Trophoblast cell (in vitro differentiated cells and primary cell): ENCODE measurements at regions not wholly inside any gene's neighbourhood (a gene's known extent, or its start where the extent isn't known, plus 50 kb on each side); places are given as distances from the start of the nearest gene placed in this dataset.

Experiments
- DNase-seq, 2 donors: peaks; one replicate each; pipeline ENCODE4 v3.0.0-alpha.2; 2016
- H2AFZ ChIP-seq: 2 replicates; pipeline ENCODE4 v1.6.1; 2013; ENCODE audit warnings: low read length, moderate library complexity, mild to moderate bottlenecking; ENCODE audit not compliant: insufficient read depth, poor library complexity
- H2AK5ac ChIP-seq: 2 replicates; pipeline ENCODE4 v1.6.1; 2013; ENCODE audit warnings: mild to moderate bottlenecking, low read length
- H2BK120ac ChIP-seq: 2 replicates; pipeline ENCODE4 v1.6.1; 2013; ENCODE audit warnings: low read length, mild to moderate bottlenecking, moderate library complexity; ENCODE audit not compliant: insufficient read depth, poor library complexity
- H2BK12ac ChIP-seq: 2 replicates; pipeline ENCODE4 v1.6.1; 2013; ENCODE audit warnings: mild to moderate bottlenecking, low read length, moderate library complexity
- H2BK5ac ChIP-seq: 2 replicates; pipeline ENCODE4 v1.6.1; 2013; ENCODE audit warnings: low read length, low read depth, moderate library complexity, mild to moderate bottlenecking; ENCODE audit not compliant: poor library complexity
- H3K14ac ChIP-seq: 2 replicates; pipeline ENCODE4 v1.6.1; 2013; ENCODE audit warnings: mild to moderate bottlenecking, low read length
- H3K18ac ChIP-seq: 2 replicates; pipeline ENCODE4 v1.6.1; 2013; ENCODE audit warnings: mild to moderate bottlenecking, low read length
- H3K23ac ChIP-seq: 2 replicates; pipeline ENCODE4 v1.6.1; 2013; ENCODE audit warnings: low read length
- H3K27ac ChIP-seq: 2 replicates; pipeline ENCODE4 v1.5.1; 2013; ENCODE audit warnings: low read depth, mild to moderate bottlenecking, inconsistent platforms, low read length, moderate library complexity
- H3K27me3 ChIP-seq: 2 replicates; pipeline ENCODE4 v1.6.1; 2013; ENCODE audit warnings: inconsistent platforms, mild to moderate bottlenecking, low read length, moderate library complexity; ENCODE audit not compliant: insufficient read depth
- H3K36me3 ChIP-seq, 2 experiments: 1 replicate in 1 of 2; 2 replicates in 1 of 2; pipeline ENCODE4 v1.6.1; 2013; ENCODE audit warnings: low read length in 2 of 2, mild to moderate bottlenecking in 2 of 2, moderate library complexity in 1 of 2; ENCODE audit not compliant: insufficient read depth in 2 of 2, control insufficient read depth in 1 of 2
- H3K4ac ChIP-seq: 2 replicates; pipeline ENCODE4 v1.6.1; 2013; ENCODE audit warnings: low read depth, mild to moderate bottlenecking, low read length, moderate library complexity
- H3K4me1 ChIP-seq, 2 experiments: 1 replicate in 1 of 2; 2 replicates in 1 of 2; pipeline ENCODE4 v1.6.1; 2013; ENCODE audit warnings: low read length in 2 of 2, mild to moderate bottlenecking in 2 of 2, moderate library complexity in 1 of 2; ENCODE audit not compliant: insufficient read depth in 2 of 2, control insufficient read depth in 1 of 2
- H3K4me2 ChIP-seq: 2 replicates; pipeline ENCODE4 v1.6.1; 2013; ENCODE audit warnings: inconsistent platforms, mild to moderate bottlenecking, low read length, moderate library complexity
- H3K4me3 ChIP-seq: 2 replicates; pipeline ENCODE4 v1.5.1; 2013; ENCODE audit warnings: mild to moderate bottlenecking, low read depth, low read length, inconsistent platforms
- H3K79me1 ChIP-seq: one replicate; pipeline ENCODE4 v1.6.1; 2013; ENCODE audit warnings: low read length
- H3K79me2 ChIP-seq: 2 replicates; pipeline ENCODE4 v1.6.1; 2013; ENCODE audit warnings: low read length, mild to moderate bottlenecking; ENCODE audit not compliant: control insufficient read depth, insufficient read depth, poor library complexity
- H3K9ac ChIP-seq: 2 replicates; pipeline ENCODE4 v1.6.1; 2013; ENCODE audit warnings: mild to moderate bottlenecking, low read length
- H3K9me3 ChIP-seq: 2 replicates; pipeline ENCODE4 v1.6.1; 2013; ENCODE audit warnings: low read depth, mild to moderate bottlenecking, control low read depth, inconsistent platforms, low read length; ENCODE audit not compliant: insufficient read depth
- H4K12ac ChIP-seq: 2 replicates; pipeline ENCODE4 v1.6.1; 2013; ENCODE audit warnings: low read depth, mild to moderate bottlenecking, low read length, moderate library complexity
- H4K8ac ChIP-seq: 2 replicates; pipeline ENCODE4 v1.6.1; 2013; ENCODE audit warnings: low read depth, mild to moderate bottlenecking, low read length, moderate library complexity
- H4K91ac ChIP-seq: one replicate; pipeline ENCODE4 v1.6.1; 2013; ENCODE audit warnings: low read depth, mild to moderate bottlenecking, low read length, moderate library complexity
- WGBS: extraction: QIAGEN DNeasy Blood & Tissue Kit; methylation state at CpG from one replicate; pipeline ENCODE4 v1.1.7; 2013; ENCODE audit warnings: missing lambda C conversion rate; ENCODE audit not compliant: insufficient read length, insufficient coverage; ENCODE audit errors: extremely low coverage; 5-methylcytosine and 5-hydroxymethylcytosine counted together

DNA sequence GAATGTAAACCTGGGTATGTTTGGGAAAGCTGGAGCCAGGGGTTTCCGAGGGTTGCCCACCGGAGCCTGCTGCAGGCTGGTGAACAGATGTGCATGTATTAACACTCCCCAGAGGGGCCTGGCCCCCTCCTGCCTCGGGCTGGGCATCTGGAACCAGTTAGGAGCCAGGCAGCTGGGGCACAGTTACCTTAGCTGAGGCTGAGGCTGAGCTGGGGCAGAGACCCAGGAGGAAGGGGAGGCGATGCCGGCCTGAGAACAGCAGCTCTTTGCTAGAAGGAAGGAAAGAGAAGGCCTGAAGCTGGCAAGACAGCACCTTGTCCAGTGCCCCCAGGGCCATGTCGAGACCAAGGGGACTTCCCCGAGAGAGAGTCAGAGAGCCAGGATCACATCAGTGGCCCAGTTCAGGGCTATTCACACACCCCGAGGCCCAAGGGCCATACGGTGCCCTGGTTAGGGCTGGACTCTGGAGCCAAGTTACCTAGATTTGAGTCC, 65.8 kb downstream of the RMI2 start:
- no peak overlapping the region for H3K18ac ChIP-seq
- H3K27ac ChIP-seq = no peak overlapping the region
- H4K8ac ChIP-seq = no peak overlapping the region
- no CpG with 5 or more reads among the region's 9 CpGs for WGBS
- peaks cover 2% of the 10 kb centered on the region for H3K9me3 ChIP-seq
- no peak overlapping the region for H3K23ac ChIP-seq
- H3K4me1 ChIP-seq = no peaks in the 10 kb centered on the region
- H3K36me3 ChIP-seq = no peaks in the 10 kb centered on the region
- no peak overlapping the region for H2AK5ac ChIP-seq
- no peak overlapping the region for H3K14ac ChIP-seq
- H3K4me2 ChIP-seq = no peak overlapping the region
- no peak overlapping the region for H3K9ac ChIP-seq
- H3K79me2 ChIP-seq = no peaks in the 10 kb centered on the region
- no peak overlapping the region for H2BK5ac ChIP-seq
- H3K27me3 ChIP-seq = no peaks in the 10 kb centered on the region
- H2BK12ac ChIP-seq = no peak overlapping the region
- no peak overlapping the region for H3K4ac ChIP-seq
- H4K12ac ChIP-seq = no peak overlapping the region
- no peak overlapping the region for H4K91ac ChIP-seq
- no peak overlapping the region for H2BK120ac ChIP-seq
- H2AFZ ChIP-seq = no peak overlapping the region
- H3K4me3 ChIP-seq = no peak overlapping the region
- no peak for DNase-seq
- H3K79me1 ChIP-seq = no peaks in the 10 kb centered on the region

- peak in 1 of 2 donors; percentile 9 for DNase-seq
- Histone ChIP-seq H3K14ac (no peak overlapping the region), H4K12ac (no peak overlapping the region), H4K8ac (no peak overlapping the region), H2BK5ac (no peak overlapping the region), H3K27me3 (no peaks in the 10 kb centered on the region), H3K18ac (no peak overlapping the region), H3K36me3 (no peaks in the 10 kb centered on the region), H3K9ac (peak overlapping the region; percentile 6), H3K27ac (no peak overlapping the region), H3K79me1 (no peaks in the 10 kb centered on the region), H2BK12ac (no peak overlapping the region), H2BK120ac (no peak overlapping the region), H3K4me3 (no peak overlapping the region), H3K4me1 (no peaks in the 10 kb centered on the region), H2AFZ (no peak overlapping the region), H3K23ac (no peak overlapping the region), H2AK5ac (no peak overlapping the region), H4K91ac (no peak overlapping the region), H3K4ac (no peak overlapping the region), H3K4me2 (no peak overlapping the region), H3K9me3 (peaks cover 5% of the 10 kb centered on the region), H3K79me2 (no peaks in the 10 kb centered on the region)
- WGBS = no CpG with 5 or more reads among the region's 10 CpGs
Measured at GRCh38 chr16:11412175-11412904, 67.1 kb downstream of the RMI2 start.

DNA sequence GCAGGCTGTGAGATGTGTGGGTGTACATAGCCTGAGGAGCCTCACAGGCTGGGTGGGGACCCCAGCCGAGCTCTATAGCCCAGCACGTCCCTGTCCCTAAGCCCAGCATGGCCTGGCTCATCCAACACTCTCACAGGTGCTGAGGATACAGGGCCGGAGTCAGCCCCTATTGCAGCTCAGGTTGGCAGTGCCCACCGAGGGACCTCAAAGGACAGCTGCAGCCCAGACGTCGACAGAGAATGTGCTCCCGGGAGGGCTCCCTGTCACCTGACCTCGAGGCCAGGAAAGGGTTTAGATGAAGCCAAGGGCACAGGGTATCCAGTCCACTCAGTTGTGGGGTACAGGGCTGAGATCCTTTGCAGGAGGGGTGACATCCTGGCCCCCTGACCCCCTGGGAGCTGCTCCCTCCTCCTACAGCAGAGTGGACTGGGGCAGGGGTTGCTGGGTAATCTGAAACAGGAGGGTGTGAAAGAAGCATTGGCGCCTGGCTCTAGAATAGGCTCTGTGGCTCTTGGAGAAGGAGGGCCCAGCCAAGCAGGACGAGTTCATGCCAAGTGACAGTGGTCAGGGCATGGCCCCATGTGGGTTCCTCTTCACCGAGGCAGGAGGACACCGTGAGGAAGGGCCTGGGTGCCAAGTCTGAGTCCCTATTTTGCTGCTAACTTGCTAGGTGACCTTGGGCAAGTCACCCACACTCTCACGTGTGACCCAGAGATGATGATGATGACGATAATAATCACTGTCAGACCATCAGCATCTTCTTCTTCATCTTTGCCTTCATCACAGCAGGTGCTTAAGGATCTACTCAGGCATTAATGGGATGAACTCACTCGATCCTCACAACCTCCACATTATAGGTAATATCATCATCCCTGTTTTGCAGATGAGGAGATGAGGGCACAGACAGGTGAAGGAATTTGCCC, 68.0 kb downstream of the RMI2 start:
- no peak overlapping the region for H3K14ac ChIP-seq
- H3K79me2 ChIP-seq = no peaks in the 10 kb centered on the region
- no peaks in the 10 kb centered on the region for H3K27me3 ChIP-seq
- no peak overlapping the region for H2BK120ac ChIP-seq
- H2AK5ac ChIP-seq = no peak overlapping the region
- no peak overlapping the region for H4K12ac ChIP-seq
- H2AFZ ChIP-seq = no peak overlapping the region
- H3K4me1 ChIP-seq = no peaks in the 10 kb centered on the region
- H2BK5ac ChIP-seq = no peak overlapping the region
- H4K8ac ChIP-seq = no peak overlapping the region
- no peak overlapping the region for H3K18ac ChIP-seq
- no peak for DNase-seq
- H2BK12ac ChIP-seq = no peak overlapping the region
- no CpG with 5 or more reads among the region's 15 CpGs for WGBS
- no peak overlapping the region for H3K4me3 ChIP-seq
- no peaks in the 10 kb centered on the region for H3K36me3 ChIP-seq
- peaks cover 7% of the 10 kb centered on the region for H3K9me3 ChIP-seq
- H3K4ac ChIP-seq = no peak overlapping the region
- no peak overlapping the region for H3K23ac ChIP-seq
- no peak overlapping the region for H3K4me2 ChIP-seq
- H3K79me1 ChIP-seq = no peaks in the 10 kb centered on the region
- no peak overlapping the region for H3K9ac ChIP-seq
- H4K91ac ChIP-seq = no peak overlapping the region
- no peak overlapping the region for H3K27ac ChIP-seq

GRCh38 chr16:11413907-11414595, 68.8 kb downstream of the RMI2 start:
- no peaks in the 10 kb centered on the region for H3K79me2 ChIP-seq
- H3K27ac ChIP-seq = no peak overlapping the region
- no peaks in the 10 kb centered on the region for H3K36me3 ChIP-seq
- H3K4me1 ChIP-seq = no peaks in the 10 kb centered on the region
- no peak overlapping the region for H3K4ac ChIP-seq
- DNase-seq = no peak
- WGBS = no CpG with 5 or more reads among the region's 11 CpGs
- no peak overlapping the region for H3K4me2 ChIP-seq
- no peak overlapping the region for H2AFZ ChIP-seq
- no peak overlapping the region for H4K8ac ChIP-seq
- no peaks in the 10 kb centered on the region for H3K79me1 ChIP-seq
- H3K4me3 ChIP-seq = no peak overlapping the region
- H3K18ac ChIP-seq = no peak overlapping the region
- H2BK120ac ChIP-seq = no peak overlapping the region
- H3K27me3 ChIP-seq = no peaks in the 10 kb centered on the region
- H3K9ac ChIP-seq = no peak overlapping the region
- no peak overlapping the region for H2AK5ac ChIP-seq
- peaks cover 7% of the 10 kb centered on the region for H3K9me3 ChIP-seq
- no peak overlapping the region for H4K91ac ChIP-seq
- H2BK5ac ChIP-seq = no peak overlapping the region
- H3K23ac ChIP-seq = no peak overlapping the region
- H4K12ac ChIP-seq = no peak overlapping the region
- H3K14ac ChIP-seq = no peak overlapping the region
- H2BK12ac ChIP-seq = no peak overlapping the region
